HG03575 (cell line): ENCODE measurements at regions not wholly inside any gene's neighbourhood (a gene's known extent, or its start where the extent isn't known, plus 50 kb on each side); places are given as distances from the start of the nearest gene placed in this dataset.
"Not testable (repeated sequence)": the region's sequence is repeated elsewhere in the genome, so short reads cannot be mapped to it uniquely, and the experiment has no call there.

Experiments
- ATAC-seq: cut with Tn5 transposase; IDR thresholded peaks from one replicate; pipeline ENCODE4 v1.9.1; 2021; ENCODE audit not compliant: unreplicated experiment, insufficient number of reproducible peaks, low FRiP score; ENCODE audit errors: extremely low read depth

DNA sequence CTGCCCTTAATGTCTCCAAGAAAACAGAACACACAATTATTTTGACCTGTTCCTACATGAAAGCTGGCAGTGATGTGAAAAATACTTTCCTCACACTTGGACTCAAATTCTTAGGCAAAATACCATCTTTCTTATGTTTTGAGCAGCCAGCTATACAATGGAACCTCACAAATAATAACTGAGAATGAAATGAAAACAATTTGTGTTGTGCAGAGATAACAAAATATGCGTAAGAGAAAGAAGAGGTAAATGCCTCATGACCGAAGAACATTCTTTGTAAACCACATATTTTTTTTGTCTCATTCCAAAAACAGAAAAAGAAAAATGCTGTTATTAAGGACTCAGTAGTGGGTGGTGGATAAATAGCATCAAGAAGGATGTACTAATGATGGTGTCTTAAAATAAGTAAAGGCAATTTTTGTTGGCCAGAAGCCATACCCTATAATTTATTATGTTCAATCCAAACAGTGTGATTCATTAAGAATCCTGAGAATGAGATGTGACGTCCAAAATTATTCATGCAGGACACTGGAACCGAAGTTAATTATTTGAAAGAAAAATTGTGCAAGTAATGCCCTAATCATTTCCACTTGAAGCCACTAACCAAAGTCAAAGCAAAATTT lies 193.0 kb upstream of the NETO1 start:
- ATAC-seq, result no peak

GRCh38 chr18:73059280-73059679 lies 191.5 kb upstream of the NETO1 start:
- ATAC-seq, result no peak

DNA sequence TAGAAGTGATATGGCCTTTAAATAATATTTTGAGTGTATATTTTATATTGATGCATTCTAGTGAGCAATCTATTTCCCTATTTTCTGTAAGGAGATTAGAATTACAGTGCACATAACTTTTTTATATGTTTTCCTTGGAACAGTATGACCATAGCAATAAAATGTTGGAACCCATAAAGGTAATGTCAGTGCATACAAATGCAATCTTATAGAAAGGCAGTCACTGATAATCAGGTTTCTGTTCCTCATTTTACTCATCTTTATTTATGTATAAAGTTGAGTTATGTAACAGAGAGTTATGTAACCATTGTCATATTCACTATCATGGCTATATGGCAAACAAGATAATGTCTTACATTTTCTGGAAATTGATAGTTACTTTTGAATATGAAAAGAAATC lies 179.9 kb upstream of the NETO1 start:
- ATAC-seq, result no peak

DNA sequence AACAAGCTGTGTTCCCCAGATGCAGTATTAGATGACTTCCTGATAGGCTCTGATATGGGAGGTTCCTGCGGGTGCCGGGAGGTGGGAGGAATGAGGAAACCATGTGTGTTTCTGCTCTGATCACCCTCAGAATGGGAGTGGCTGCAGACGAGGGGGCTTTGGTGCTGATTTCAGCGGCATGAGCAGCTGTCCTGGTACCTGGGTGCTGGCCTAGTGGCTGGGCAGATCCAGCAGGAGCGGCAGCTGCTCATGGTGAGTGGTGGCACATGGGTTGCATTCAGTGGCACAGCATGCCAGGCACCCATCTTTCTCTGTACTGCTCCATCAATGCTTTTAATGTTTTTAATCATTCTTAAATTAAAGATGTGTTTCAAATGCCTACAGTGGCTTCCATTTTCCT lies 177.2 kb upstream of the NETO1 start:
- ATAC-seq, result no peak

GRCh38 chr18:73043611-73044010 lies 175.8 kb upstream of the NETO1 start:
- ATAC-seq, result no peak

DNA sequence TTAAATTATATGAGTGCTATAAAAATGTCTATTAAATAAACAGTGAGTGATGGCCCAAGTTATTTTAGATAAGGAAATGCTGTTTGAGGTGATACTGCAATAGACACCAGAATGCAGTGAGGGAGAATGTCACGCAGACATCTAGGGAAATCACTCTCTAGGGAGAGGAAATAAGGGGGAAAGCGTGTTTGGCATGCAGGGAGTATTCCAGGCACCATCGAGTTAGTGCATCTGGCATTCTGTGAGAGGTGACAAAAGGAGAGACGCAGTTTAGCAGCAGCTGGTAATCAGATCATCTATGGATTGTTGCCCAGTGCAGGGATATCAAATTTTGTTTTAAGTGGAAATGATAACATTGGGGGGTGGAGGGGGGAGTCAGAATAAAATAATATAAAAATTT lies 175.4 kb upstream of the NETO1 start:
- no peak for ATAC-seq

- ATAC-seq, result no peak
Measured at GRCh38 chr18:73040247-73040646, 172.5 kb upstream of the NETO1 start.

- no peak for ATAC-seq
Measured at GRCh38 chr18:73038336-73038735, 170.5 kb upstream of the NETO1 start.

GRCh38 chr18:73023975-73024374 lies 156.2 kb upstream of the NETO1 start:
- ATAC-seq, result no peak

- no peak for ATAC-seq
Measured at GRCh38 chr18:73009691-73010090, 141.9 kb upstream of the NETO1 start.

- ATAC-seq, result no peak
Measured at GRCh38 chr18:73007915-73008308, 140.1 kb upstream of the NETO1 start.

- ATAC-seq, result no peak
Measured at GRCh38 chr18:73007195-73007914, 139.6 kb upstream of the NETO1 start.

GRCh38 chr18:73006331-73006730 lies 138.5 kb upstream of the NETO1 start:
- no peak for ATAC-seq

DNA sequence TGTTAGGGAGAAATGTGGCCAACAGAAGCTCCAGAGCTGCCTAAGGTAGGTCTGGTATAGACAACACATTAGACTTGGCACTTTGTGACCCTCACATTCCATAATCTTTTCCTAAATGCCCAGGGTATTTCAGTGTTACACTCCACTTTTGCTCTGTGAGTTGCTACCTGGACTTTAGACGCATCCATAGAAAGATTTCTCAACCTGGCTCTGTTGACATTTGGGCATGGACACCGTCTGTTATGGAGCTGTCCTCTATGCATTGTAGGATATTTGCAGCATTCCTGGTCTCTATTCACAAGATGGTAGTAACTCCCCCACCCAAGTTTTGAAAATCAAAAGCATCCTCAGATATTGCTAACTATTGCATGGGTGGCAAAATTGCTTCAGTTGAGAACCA lies 136.5 kb upstream of the NETO1 start:
- no peak for ATAC-seq

DNA sequence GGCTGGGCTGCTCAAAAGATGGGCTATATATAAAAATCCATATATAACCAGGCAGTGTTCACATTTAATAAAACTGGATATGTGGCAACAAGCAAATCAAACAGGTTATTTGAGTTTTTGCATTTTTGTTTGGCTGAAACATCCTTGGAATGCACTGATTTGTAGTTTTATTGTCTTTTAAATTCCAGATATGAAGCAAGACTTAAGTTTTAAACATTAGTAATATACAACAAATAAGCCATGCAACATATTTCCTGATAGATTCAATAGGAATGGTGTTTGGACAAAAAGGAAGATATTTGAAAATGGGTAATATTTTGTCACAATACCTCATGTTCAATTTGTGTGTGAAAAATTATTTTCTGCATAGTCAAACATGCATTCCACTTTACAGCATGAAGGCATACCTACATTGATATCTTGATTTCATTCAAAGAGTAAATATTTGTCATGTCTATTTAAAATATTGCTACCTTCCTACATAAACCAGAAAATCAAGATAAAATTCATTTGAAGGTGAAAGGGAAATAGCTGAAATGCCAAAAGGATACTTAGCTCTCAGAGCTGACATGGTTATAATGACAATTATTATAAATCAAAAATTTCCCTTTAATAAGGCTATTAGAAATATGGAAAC lies 132.3 kb upstream of the NETO1 start:
- no peak for ATAC-seq

- no peak for ATAC-seq
Measured at GRCh38 chr18:72995558-72995957, 127.8 kb upstream of the NETO1 start.

DNA sequence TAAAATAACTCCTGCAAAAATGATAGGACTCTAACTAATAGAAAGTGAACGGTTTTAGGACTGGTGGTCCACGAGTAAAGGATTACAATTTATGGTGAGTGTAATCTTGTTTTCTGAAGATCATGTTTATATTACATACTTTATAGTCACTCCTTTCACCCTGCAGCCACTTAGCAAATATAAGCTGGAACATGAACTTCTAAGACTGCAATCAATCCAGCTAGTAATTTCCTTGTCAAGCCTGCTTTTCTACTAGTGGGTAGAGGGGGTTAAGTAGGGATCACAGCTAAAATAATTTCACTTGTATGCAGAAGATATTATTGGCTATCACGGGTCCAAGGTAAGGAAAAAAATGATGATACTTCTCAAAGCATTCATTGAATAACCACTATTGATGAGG lies 125.5 kb upstream of the NETO1 start:
- ATAC-seq, result no peak

- ATAC-seq, result no peak
Measured at GRCh38 chr18:72991379-72991778, 123.6 kb upstream of the NETO1 start.

DNA sequence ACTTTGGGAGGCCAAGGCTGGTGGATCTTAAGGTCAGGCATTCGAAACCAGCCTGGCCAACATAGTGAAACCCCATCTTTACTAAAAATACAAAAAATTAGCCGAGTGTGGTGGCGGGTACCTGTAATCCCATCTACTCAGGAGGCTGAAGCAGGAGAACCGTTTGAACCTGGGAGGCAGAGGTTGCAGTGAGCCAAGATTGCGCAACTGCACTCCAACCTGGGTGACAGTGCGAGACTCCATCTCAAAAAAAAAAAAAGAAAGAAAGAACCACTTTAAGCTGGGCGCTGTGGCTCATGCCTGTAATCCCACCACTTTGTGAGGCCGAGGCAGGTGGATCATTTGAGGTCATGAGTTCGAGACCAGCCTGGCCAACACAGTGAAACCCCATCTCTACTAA lies 119.8 kb upstream of the NETO1 start:
- ATAC-seq, result not testable (repeated sequence)

- ATAC-seq, result no peak
Measured at GRCh38 chr18:72986103-72986502, 118.3 kb upstream of the NETO1 start.
